ENCODE measurements at regions not wholly inside any gene's neighbourhood (a gene's known extent, or its start where the extent isn't known, plus 50 kb on each side); places are given as distances from the start of the nearest gene placed in this dataset.

DNA sequence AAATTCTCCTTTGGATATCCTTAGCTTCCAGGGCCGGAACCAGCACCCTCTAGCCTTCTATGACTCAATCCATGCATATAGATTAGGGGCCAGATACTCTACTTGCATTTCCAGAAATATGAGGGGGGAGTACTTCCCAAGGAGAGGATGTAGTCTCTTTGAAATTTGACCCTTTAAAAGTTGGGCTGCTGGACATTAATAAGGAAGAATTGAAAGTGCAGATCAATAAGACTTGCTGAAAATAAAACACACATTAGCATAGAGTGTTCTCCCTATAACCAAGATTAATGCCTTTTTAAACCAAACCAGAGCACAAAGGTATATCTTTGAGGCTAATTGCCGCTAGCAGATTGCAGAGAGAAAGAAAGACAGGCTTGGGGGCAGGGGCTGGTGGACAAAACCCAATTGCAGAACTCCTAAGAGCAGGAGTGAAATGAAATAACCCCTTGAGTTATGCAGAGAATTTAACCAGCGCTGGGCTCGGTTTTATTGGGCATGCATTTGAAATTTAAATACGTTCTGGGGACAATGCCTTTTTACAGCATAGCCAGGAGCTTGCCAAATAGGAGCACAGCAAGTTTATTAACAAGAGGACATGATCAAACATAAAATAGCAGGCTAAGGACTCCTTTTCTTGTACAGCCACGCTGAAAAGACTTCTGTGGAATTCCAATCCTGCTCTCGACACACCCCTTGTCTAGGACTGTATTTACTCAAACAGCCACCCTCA is 108.2 kb upstream of the SALL4 start:
- H3K27ac ChIP-seq: no peak overlapping the region
- TF ChIP-seq ZFX (IDR thresholded peaks at IDR 0.05; ENCODE audit: borderline replicate concordance): no peak
- TF ChIP-seq, protein P1, sequence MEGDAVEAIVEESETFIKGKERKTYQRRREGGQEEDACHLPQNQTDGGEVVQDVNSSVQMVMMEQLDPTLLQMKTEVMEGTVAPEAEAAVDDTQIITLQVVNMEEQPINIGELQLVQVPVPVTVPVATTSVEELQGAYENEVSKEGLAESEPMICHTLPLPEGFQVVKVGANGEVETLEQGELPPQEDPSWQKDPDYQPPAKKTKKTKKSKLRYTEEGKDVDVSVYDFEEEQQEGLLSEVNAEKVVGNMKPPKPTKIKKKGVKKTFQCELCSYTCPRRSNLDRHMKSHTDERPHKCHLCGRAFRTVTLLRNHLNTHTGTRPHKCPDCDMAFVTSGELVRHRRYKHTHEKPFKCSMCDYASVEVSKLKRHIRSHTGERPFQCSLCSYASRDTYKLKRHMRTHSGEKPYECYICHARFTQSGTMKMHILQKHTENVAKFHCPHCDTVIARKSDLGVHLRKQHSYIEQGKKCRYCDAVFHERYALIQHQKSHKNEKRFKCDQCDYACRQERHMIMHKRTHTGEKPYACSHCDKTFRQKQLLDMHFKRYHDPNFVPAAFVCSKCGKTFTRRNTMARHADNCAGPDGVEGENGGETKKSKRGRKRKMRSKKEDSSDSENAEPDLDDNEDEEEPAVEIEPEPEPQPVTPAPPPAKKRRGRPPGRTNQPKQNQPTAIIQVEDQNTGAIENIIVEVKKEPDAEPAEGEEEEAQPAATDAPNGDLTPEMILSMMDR (IDR thresholded peaks at IDR 0.05): no peak

DNA sequence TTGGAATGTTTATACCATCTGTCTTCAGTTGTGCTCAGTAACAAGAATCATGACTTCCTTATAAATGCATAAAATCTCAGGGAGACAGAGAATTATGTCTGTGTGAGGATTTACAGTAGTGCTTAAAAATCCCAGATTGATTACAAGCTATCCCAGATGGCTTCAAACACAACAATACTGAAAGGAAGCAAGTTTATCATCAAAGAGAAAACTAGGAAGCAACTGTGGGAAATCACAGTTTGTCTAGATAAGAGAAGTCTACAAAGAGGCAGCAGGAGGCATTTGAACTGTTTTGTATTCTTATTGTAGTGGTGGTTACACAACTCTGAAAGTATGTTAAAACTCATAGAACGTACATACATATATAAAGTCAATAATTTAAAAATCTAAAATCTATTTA is 104.4 kb upstream of the SALL4 start:
- TF ChIP-seq, protein P1 (IDR thresholded peaks at IDR 0.05): no peak
- no peak for TF ChIP-seq ZFX (IDR thresholded peaks at IDR 0.05; ENCODE audit: borderline replicate concordance)
- H3K27ac ChIP-seq: no peak overlapping the region

DNA sequence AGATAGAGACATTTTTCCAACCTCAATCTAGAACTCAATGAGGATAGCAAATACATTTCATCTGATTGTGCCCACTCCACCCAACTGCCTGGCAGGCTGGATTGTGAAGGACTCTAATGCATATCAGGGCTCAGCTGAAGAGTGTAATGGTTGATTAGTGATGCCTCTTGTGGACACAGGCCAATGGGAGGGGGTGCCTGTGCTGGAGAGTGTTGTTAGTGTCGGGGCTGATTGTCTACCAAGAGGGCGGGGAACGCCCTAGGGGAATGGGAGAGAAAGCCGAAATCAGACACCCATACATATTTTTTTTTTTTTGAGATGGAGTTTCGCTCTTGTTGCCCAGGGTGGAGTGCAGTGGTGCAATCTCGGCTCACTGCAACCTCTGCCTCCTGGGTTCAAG is 103.7 kb upstream of the SALL4 start:
- TF ChIP-seq, protein P1 (IDR thresholded peaks at IDR 0.05): no peak
- TF ChIP-seq ZFX (IDR thresholded peaks at IDR 0.05; ENCODE audit: borderline replicate concordance): no peak

DNA sequence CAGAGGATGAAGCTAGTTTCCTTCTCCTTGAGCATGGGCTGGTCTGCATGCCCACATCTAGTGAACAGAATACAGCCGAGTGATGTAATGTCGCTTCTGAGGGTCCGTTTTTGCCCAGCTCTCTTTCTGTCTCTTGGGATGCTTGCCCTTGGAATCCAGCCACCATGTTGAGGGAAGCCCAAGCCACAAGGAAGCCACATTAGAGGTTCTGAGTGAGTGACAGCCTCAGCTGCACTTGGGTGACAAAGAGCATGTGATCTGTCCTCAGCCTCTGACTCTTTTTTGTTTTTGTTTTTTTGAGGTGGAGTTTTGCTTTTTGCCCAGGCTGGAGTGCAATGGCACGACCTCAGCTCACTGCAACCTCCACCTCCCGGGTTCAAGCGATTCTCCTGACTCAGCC is 100.6 kb upstream of the SALL4 start:
- TF ChIP-seq, protein P1 (IDR thresholded peaks at IDR 0.05): no peak
- no peak for TF ChIP-seq ZFX (IDR thresholded peaks at IDR 0.05; ENCODE audit: borderline replicate concordance)
- H3K27ac ChIP-seq: no peak overlapping the region

More for the DNA sequence above, 103.7 kb upstream of the SALL4 start:
- H3K27ac ChIP-seq: no peak overlapping the region

DNA sequence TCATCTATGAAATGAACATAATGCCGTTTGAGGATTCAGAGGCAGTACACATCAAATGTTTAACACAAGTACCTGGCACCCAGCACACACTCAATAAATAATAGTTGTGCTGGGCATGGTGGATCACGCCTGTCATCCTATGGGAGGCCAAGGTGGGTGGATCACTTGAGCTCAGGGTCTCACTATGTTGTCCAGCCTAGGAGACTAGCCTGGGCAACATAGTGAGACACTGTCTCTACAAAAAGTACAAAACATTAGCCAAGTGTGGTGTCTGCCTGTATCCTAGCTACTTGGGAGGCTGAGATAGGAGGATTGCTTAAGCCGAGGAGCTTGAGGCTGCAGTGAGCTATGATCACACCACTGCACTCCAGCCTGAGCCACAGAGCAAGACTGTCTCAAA is 98.1 kb upstream of the SALL4 start:
- TF ChIP-seq, protein P1 (IDR thresholded peaks at IDR 0.05): no peak
- TF ChIP-seq ZFX (IDR thresholded peaks at IDR 0.05; ENCODE audit: borderline replicate concordance): no peak

DNA sequence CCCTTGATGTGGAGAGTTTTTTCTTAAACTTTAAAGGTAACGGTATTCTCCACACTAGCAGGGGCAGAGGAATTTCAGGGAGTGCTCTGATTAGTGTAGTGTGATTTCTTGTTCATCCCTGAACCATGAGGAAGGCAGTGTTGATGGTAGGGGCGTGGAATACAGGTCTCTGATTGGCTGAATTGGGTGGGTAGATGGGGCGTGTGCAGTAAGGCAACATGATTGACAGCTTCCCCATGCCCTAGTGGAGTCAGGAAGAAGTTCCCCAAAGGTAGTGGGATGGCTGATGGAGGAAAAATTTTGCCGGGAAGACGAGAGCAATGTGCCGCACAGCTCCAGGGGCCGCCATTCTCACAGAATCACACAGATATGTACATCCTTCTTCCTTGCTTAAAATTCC is 97.4 kb upstream of the SALL4 start:
- no peak overlapping the region for H3K27ac ChIP-seq
- no peak for TF ChIP-seq ZFX (IDR thresholded peaks at IDR 0.05; ENCODE audit: borderline replicate concordance)
- TF ChIP-seq, protein P1 (IDR thresholded peaks at IDR 0.05): no peak

More for the DNA sequence above, 98.1 kb upstream of the SALL4 start:
- no peak overlapping the region for H3K27ac ChIP-seq

DNA sequence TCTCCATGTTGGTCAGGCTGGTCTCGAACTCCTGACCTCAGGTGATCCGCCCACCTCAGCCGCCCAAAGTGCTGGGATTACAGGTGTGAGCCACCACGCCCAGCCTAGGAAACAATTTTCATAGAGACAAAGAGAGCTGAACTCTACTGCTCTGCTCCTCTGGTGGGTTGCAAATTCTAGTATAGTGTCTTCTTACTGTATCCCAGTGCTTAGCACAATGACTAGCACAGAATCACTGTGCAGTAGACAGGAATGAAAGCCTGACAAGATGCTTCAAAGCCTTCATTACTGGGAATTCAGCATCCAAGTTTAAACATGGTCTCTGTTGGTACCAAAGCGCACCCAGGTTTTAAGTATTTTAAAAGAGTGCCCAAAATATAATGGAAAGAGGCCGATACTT is 96.5 kb upstream of the SALL4 start:
- H3K27ac ChIP-seq: no peak overlapping the region
- TF ChIP-seq, protein P1 (IDR thresholded peaks at IDR 0.05): no peak
- TF ChIP-seq ZFX (IDR thresholded peaks at IDR 0.05; ENCODE audit: borderline replicate concordance): no peak

All from 22Rv1 (cell line).